SK-N-SH (cell line): ENCODE measurements at regions not wholly inside any gene's neighbourhood (a gene's known extent, or its start where the extent isn't known, plus 50 kb on each side); places are given as distances from the start of the nearest gene placed in this dataset.

Experiments used
- CTCF ChIA-PET: fragments of 300-600, 350-600 bp; formaldehyde crosslinking; extraction: SDS; loops from one replicate; lab custom pipeline; 2021; lab: Yijun Ruan, JAX
- POLR2A ChIA-PET: fragments of 350-600 bp; sonication (Branson Sonifier 250); formaldehyde crosslinking; extraction: SDS; loops from one replicate; lab custom pipeline; 2020; ENCODE audit warnings: antibody characterized with exemption, inconsistent platforms; lab: Yijun Ruan, JAX
- DNase-seq: peaks from one replicate; pipeline ENCODE4 v3.0.0; 2012
- H2AFZ ChIP-seq: fragments of 200-600 bp; sonication (generic); 2 replicates; pipeline ENCODE4 v1.8.1; 2016; ENCODE audit warnings: antibody characterized with exemption, mild to moderate bottlenecking, low read depth
- H3F3A ChIP-seq: fragments of 200-600 bp; sonication (generic); replicated peaks from 2 replicates; pipeline ENCODE3; 2016; ENCODE audit warnings: antibody characterized with exemption, mild to moderate bottlenecking; ENCODE audit not compliant: insufficient read depth
- H3K27ac ChIP-seq, 2 experiments: fragments of 200-500 bp in 1 of 2; fragments of 200-600 bp in 1 of 2; sonication (Bioruptor generic) in 1 of 2; sonication (generic), shearing (Covaris generic) in 1 of 2; 2 replicates each; pipeline versions ENCODE4 v1.5.1 to v1.6.1; 2014 to 2016; ENCODE audit warnings: low read depth in 2 of 2, inconsistent platforms in 1 of 2, low read length in 1 of 2, mild to moderate bottlenecking in 1 of 2, mixed read lengths in 1 of 2
- H3K27me3 ChIP-seq: fragments of 200-600 bp; sonication (generic), shearing (Covaris generic); 2 replicates; pipeline ENCODE4 v1.6.1; 2016; ENCODE audit warnings: mixed run types; ENCODE audit not compliant: insufficient read depth
- H3K36me3 ChIP-seq, 2 experiments: fragments of 200-500 bp in 1 of 2; fragments of 200-600 bp in 1 of 2; sonication (Bioruptor generic) in 1 of 2; sonication (generic) in 1 of 2; replicated peaks in 1 of 2; 2 replicates each; pipeline versions ENCODE3 to v1.5.1; 2014 to 2016; ENCODE audit warnings: low read length in 1 of 2, mild to moderate bottlenecking in 1 of 2; ENCODE audit not compliant: insufficient read depth in 2 of 2, control insufficient read depth in 1 of 2
- H3K4me1 ChIP-seq, 2 experiments: fragments of 200-500 bp in 1 of 2; fragments of 200-600 bp in 1 of 2; sonication (Bioruptor generic) in 1 of 2; sonication (generic), shearing (Covaris generic) in 1 of 2; 2 replicates each; pipeline versions ENCODE4 v1.5.1 to v1.6.1; 2014 to 2016; ENCODE audit warnings: low read depth in 1 of 2, low read length in 1 of 2, mixed run types in 1 of 2; ENCODE audit not compliant: insufficient read depth in 2 of 2, control insufficient read depth in 1 of 2
- H3K4me2 ChIP-seq: fragments of 200-600 bp; sonication (generic), shearing (Covaris generic); 2 replicates; pipeline ENCODE4 v1.6.1; 2017; ENCODE audit warnings: mixed run types
- H3K4me3 ChIP-seq, 2 experiments: fragments of 200-500 bp in 1 of 2; fragments of 200-600 bp in 1 of 2; sonication (Bioruptor generic) in 1 of 2; sonication (generic), shearing (Covaris generic) in 1 of 2; 2 replicates each; pipeline versions ENCODE4 v1.5.1 to v1.8.1; 2014 to 2016; ENCODE audit warnings: low read depth in 2 of 2, inconsistent platforms in 1 of 2, low read length in 1 of 2, mild to moderate bottlenecking in 1 of 2, mixed read lengths in 1 of 2, moderate library complexity in 1 of 2
- H3K79me2 ChIP-seq: fragments of 200-600 bp; sonication (generic); 2 replicates; pipeline ENCODE4 v1.8.1; 2017; ENCODE audit warnings: mild to moderate bottlenecking; ENCODE audit not compliant: insufficient read depth
- H3K9ac ChIP-seq: fragments of 200-600 bp; sonication (generic); 2 replicates; pipeline ENCODE4 v1.6.1; 2017; ENCODE audit warnings: mixed run types
- H3K9me2 ChIP-seq: fragments of 200-600 bp; sonication (generic); 2 replicates; pipeline ENCODE4 v1.6.1; 2017; ENCODE audit warnings: mixed run types
- H3K9me3 ChIP-seq: fragments of 200-600 bp; sonication (generic); 2 replicates; pipeline ENCODE4 v1.6.1; 2017; ENCODE audit warnings: mixed run types, mild to moderate bottlenecking, moderate library complexity
- H4K20me1 ChIP-seq: fragments of 200-600 bp; sonication (generic); 2 replicates; pipeline ENCODE4 v1.6.1; 2017; ENCODE audit warnings: mild to moderate bottlenecking, mixed run types; ENCODE audit not compliant: insufficient read depth
- CHD2 ChIP-seq: fragments of 150-350 bp; IDR thresholded peaks from 2 replicates; pipeline ENCODE4 v1.6.1; 2018; ENCODE audit warnings: low read length; ENCODE audit not compliant: partially characterized antibody
- EZH2phosphoT487 ChIP-seq: fragments of 200-600 bp; sonication (generic); IDR thresholded peaks from 2 replicates; pipeline ENCODE4 v1.6.1; 2017; ENCODE audit warnings: low read depth, mixed run types, mild to moderate bottlenecking, antibody characterized with exemption, moderate library complexity, borderline replicate concordance
- FOSL2 ChIP-seq: IDR thresholded peaks from 2 replicates; pipeline ENCODE4 v1.4.0; 2012; ENCODE audit warnings: low read depth, mild to moderate bottlenecking, moderate library complexity, borderline replicate concordance
- FOXM1 ChIP-seq: IDR thresholded peaks from 2 replicates; pipeline ENCODE4 v1.4.0; 2012; ENCODE audit warnings: low read depth, mild to moderate bottlenecking
- GATA2 ChIP-seq: sonication (generic); formaldehyde crosslinking; IDR thresholded peaks from 2 replicates; pipeline ENCODE4 v1.5.0; 2020; ENCODE audit warnings: mild to moderate bottlenecking, missing genetic modification reagents
- MEF2A ChIP-seq: IDR thresholded peaks from 2 replicates; pipeline ENCODE4 v1.4.0; 2012; ENCODE audit warnings: low read depth, borderline replicate concordance
- MXI1 ChIP-seq: IDR thresholded peaks from 2 replicates; pipeline ENCODE4 v1.6.1; 2012; ENCODE audit warnings: mild to moderate bottlenecking, low read depth, low read length, improper control_type of control experiment
- NFIC ChIP-seq: IDR thresholded peaks from 2 replicates; pipeline ENCODE4 v1.4.0; 2012; ENCODE audit warnings: borderline replicate concordance
- RAD21 ChIP-seq: IDR thresholded peaks from 2 replicates; pipeline ENCODE4 v1.6.1; 2012; ENCODE audit warnings: mild to moderate bottlenecking, low read length
- RCOR1 ChIP-seq: fragments of 150-350 bp; IDR thresholded peaks from 2 replicates; pipeline ENCODE4 v1.6.1; 2017; ENCODE audit warnings: antibody characterized with exemption, low read length
- RFX5 ChIP-seq: IDR thresholded peaks from 2 replicates; pipeline ENCODE4 v1.6.1; 2012; ENCODE audit warnings: mild to moderate bottlenecking, improper control_type of control experiment, low read length
- RXRA ChIP-seq: IDR thresholded peaks from 2 replicates; pipeline ENCODE4 v1.4.0; 2012; ENCODE audit warnings: low read depth, mild to moderate bottlenecking, borderline replicate concordance
- TCF12 ChIP-seq: IDR thresholded peaks from 2 replicates; pipeline ENCODE4 v1.4.0; 2012
- WGBS: methylation state at CpG from one replicate; pipeline ENCODE4 v1.1.6; 2017; ENCODE audit warnings: low lambda C conversion rate; 5-methylcytosine and 5-hydroxymethylcytosine counted together
- TF ChIP-seq, protein P1 (sequence below): IDR thresholded peaks from 2 replicates; pipeline ENCODE4 v1.4.0; 2012; ENCODE audit warnings: low read depth
- TF ChIP-seq, protein P2 (sequence below): IDR thresholded peaks from 2 replicates; pipeline ENCODE4 v1.4.0; 2012; ENCODE audit warnings: low read depth, borderline replicate concordance
- TF ChIP-seq, protein P3 (sequence below): IDR thresholded peaks from 2 replicates; pipeline ENCODE4; 2012
- TF ChIP-seq, protein P4 (sequence below): fragments of 200-600 bp; sonication (generic); IDR thresholded peaks from 2 replicates; pipeline ENCODE4 v1.6.1; 2017; ENCODE audit warnings: antibody characterized with exemption, mild to moderate bottlenecking, moderate library complexity

GRCh38 chr5:156142867-156143266, 184.1 kb upstream of the SGCD start:
- Histone ChIP-seq H3F3A (peaks cover 15% of the 10 kb centered on the region), H4K20me1 (no peaks in the 10 kb centered on the region), H3K4me2 (no peak overlapping the region), H3K27ac (no peak overlapping the region), H3K9me2 (no peaks in the 10 kb centered on the region), H3K4me1 (no peaks in the 10 kb centered on the region), H3K27me3 (no peaks in the 10 kb centered on the region), H2AFZ (no peak overlapping the region), H3K4me3 (no peak overlapping the region), H3K36me3 (no peaks in the 10 kb centered on the region), H3K9ac (no peak overlapping the region), H3K79me2 (no peaks in the 10 kb centered on the region), H3K9me3 (no peaks in the 10 kb centered on the region)
- DNase-seq = no peak
- 57% methylated on average over 2 of the region's 2 CpGs for whole genome bisulfite sequencing
- CTCF ChIA-PET = no interaction called here
- TF ChIP-seq, protein P1, sequence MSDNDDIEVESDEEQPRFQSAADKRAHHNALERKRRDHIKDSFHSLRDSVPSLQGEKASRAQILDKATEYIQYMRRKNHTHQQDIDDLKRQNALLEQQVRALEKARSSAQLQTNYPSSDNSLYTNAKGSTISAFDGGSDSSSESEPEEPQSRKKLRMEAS = no peak
- TF ChIP-seq RAD21 (no peak), CHD2 (no peak), RXRA (no peak), FOXM1 (no peak), NFIC (no peak), RCOR1 (no peak), TCF12 (no peak), GATA2 (CRISPR knock-in tag) (no peak), EZH2phosphoT487 (no peak), MEF2A (no peak), RFX5 (no peak), FOSL2 (no peak), MXI1 (no peak)
- TF ChIP-seq, protein P2, sequence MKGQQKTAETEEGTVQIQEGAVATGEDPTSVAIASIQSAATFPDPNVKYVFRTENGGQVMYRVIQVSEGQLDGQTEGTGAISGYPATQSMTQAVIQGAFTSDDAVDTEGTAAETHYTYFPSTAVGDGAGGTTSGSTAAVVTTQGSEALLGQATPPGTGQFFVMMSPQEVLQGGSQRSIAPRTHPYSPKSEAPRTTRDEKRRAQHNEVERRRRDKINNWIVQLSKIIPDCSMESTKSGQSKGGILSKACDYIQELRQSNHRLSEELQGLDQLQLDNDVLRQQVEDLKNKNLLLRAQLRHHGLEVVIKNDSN = no peak
- TF ChIP-seq, protein P3, sequence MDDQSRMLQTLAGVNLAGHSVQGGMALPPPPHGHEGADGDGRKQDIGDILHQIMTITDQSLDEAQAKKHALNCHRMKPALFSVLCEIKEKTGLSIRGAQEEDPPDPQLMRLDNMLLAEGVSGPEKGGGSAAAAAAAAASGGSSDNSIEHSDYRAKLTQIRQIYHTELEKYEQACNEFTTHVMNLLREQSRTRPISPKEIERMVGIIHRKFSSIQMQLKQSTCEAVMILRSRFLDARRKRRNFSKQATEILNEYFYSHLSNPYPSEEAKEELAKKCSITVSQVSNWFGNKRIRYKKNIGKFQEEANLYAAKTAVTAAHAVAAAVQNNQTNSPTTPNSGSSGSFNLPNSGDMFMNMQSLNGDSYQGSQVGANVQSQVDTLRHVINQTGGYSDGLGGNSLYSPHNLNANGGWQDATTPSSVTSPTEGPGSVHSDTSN = no peak
- TF ChIP-seq, protein P4, sequence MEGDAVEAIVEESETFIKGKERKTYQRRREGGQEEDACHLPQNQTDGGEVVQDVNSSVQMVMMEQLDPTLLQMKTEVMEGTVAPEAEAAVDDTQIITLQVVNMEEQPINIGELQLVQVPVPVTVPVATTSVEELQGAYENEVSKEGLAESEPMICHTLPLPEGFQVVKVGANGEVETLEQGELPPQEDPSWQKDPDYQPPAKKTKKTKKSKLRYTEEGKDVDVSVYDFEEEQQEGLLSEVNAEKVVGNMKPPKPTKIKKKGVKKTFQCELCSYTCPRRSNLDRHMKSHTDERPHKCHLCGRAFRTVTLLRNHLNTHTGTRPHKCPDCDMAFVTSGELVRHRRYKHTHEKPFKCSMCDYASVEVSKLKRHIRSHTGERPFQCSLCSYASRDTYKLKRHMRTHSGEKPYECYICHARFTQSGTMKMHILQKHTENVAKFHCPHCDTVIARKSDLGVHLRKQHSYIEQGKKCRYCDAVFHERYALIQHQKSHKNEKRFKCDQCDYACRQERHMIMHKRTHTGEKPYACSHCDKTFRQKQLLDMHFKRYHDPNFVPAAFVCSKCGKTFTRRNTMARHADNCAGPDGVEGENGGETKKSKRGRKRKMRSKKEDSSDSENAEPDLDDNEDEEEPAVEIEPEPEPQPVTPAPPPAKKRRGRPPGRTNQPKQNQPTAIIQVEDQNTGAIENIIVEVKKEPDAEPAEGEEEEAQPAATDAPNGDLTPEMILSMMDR = no peak
- POLR2A ChIA-PET = no interaction called here
